GM19468 (cell line): ENCODE measurements at regions not wholly inside any gene's neighbourhood (a gene's known extent, or its start where the extent isn't known, plus 50 kb on each side); places are given as distances from the start of the nearest gene placed in this dataset.
"Not testable (repeated sequence)": the region's sequence is repeated elsewhere in the genome, so short reads cannot be mapped to it uniquely, and the experiment has no call there.

Source experiments
- ATAC-seq: cut with Tn5 transposase; IDR thresholded peaks from one replicate; pipeline ENCODE4 v1.9.1; 2021; ENCODE audit warnings: mild to moderate bottlenecking, moderate library complexity, moderate number of reproducible peaks; ENCODE audit not compliant: unreplicated experiment; ENCODE audit errors: extremely low read depth

- no peak for ATAC-seq
Observed at GRCh38 chr7:140283472-140283871, 106.7 kb upstream of the KDM7A start.

GRCh38 chr7:140281960-140282359 is 105.2 kb upstream of the KDM7A start:
- ATAC-seq, result no peak

GRCh38 chr7:140281255-140281654 is 104.5 kb upstream of the KDM7A start:
- ATAC-seq, result no peak

GRCh38 chr7:140276001-140276400 is 99.2 kb upstream of the KDM7A start:
- no peak for ATAC-seq

- ATAC-seq, result no peak
Observed at GRCh38 chr7:140275069-140275965, 98.5 kb upstream of the KDM7A start.

- no peak for ATAC-seq
Observed at GRCh38 chr7:140273417-140273816, 96.6 kb upstream of the KDM7A start.

GRCh38 chr7:140271643-140271968 is 94.8 kb upstream of the KDM7A start:
- ATAC-seq, result not testable (repeated sequence)

GRCh38 chr7:140269004-140269638 is 92.3 kb upstream of the KDM7A start:
- no peak for ATAC-seq

- no peak for ATAC-seq
Observed at GRCh38 chr7:140267381-140268226, 90.8 kb upstream of the KDM7A start.

- no peak for ATAC-seq
Observed at GRCh38 chr7:140263277-140263676, 86.5 kb upstream of the KDM7A start.

GRCh38 chr7:140262242-140262903 is 85.6 kb upstream of the KDM7A start:
- no peak for ATAC-seq

- ATAC-seq, result no peak
Observed at GRCh38 chr7:140261522-140261921, 84.7 kb upstream of the KDM7A start.

GRCh38 chr7:140261105-140261486 is 84.3 kb upstream of the KDM7A start:
- ATAC-seq, result no peak

- no peak for ATAC-seq
Observed at GRCh38 chr7:140260352-140261104, 83.7 kb upstream of the KDM7A start.

- not testable (repeated sequence) for ATAC-seq
Observed at GRCh38 chr7:140257278-140257677, 80.5 kb upstream of the KDM7A start.

- ATAC-seq, result not testable (repeated sequence)
Observed at GRCh38 chr7:140254976-140255375, 78.2 kb upstream of the KDM7A start.

- no peak for ATAC-seq
Observed at GRCh38 chr7:140249036-140249806, 72.4 kb upstream of the KDM7A start.

- ATAC-seq, result no peak
Observed at GRCh38 chr7:140247559-140247958, 70.8 kb upstream of the KDM7A start.

- ATAC-seq, result no peak
Observed at GRCh38 chr7:140245611-140246105, 68.9 kb upstream of the KDM7A start.
